Transverse colon (tissue), 4 donors: ENCODE measurements at regions not wholly inside any gene's neighbourhood (a gene's known extent, or its start where the extent isn't known, plus 50 kb on each side); places are given as distances from the start of the nearest gene placed in this dataset.

Source experiments
- POLR2A ChIP-seq: fragments of 450-650 bp; IDR thresholded peaks from one replicate; pipeline ENCODE4 v1.6.1; 2016; ENCODE audit warnings: antibody characterized with exemption, mild to moderate bottlenecking, moderate library complexity
- POLR2AphosphoS5 ChIP-seq, 3 donors: sonication (generic); formaldehyde crosslinking; IDR thresholded peaks; one replicate each; pipeline ENCODE4 v1.6.1; 2016; ENCODE audit warnings: antibody characterized with exemption in 3 of 3
- TF ChIP-seq, protein P1 (sequence below), 5 experiments: fragments of 200-600 bp in 3 of 5; fragments of 450-650 bp in 2 of 5; sonication (generic) in 3 of 5; IDR thresholded peaks; 1 replicate in 2 of 5; 2 replicates in 3 of 5; pipeline ENCODE4 v1.5.1; 2016 to 2017; ENCODE audit warnings: antibody characterized with exemption in 5 of 5, inconsistent platforms in 3 of 5, mild to moderate bottlenecking in 2 of 5, moderate library complexity in 1 of 5

DNA sequence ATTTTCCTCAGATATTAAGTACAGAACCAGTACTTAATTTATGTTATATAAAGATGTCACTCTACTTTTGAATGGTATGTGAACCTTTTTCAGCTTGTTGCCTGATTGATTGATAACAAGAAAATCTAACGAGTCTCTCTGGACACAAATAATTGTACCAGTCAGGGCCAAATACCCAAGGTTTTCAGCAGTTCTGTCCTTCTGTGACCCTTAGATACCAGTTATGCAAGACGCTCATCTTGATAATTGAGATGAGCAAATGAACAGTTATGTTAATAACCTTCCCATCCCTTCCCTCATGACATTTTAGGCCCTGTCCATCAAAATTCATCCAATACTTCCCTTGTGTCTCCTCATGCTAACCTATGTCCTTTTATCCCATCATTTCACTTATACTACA is 185.9 kb upstream of the G2E3 start:
- TF ChIP-seq, protein P1, sequence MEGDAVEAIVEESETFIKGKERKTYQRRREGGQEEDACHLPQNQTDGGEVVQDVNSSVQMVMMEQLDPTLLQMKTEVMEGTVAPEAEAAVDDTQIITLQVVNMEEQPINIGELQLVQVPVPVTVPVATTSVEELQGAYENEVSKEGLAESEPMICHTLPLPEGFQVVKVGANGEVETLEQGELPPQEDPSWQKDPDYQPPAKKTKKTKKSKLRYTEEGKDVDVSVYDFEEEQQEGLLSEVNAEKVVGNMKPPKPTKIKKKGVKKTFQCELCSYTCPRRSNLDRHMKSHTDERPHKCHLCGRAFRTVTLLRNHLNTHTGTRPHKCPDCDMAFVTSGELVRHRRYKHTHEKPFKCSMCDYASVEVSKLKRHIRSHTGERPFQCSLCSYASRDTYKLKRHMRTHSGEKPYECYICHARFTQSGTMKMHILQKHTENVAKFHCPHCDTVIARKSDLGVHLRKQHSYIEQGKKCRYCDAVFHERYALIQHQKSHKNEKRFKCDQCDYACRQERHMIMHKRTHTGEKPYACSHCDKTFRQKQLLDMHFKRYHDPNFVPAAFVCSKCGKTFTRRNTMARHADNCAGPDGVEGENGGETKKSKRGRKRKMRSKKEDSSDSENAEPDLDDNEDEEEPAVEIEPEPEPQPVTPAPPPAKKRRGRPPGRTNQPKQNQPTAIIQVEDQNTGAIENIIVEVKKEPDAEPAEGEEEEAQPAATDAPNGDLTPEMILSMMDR (IDR thresholded peaks at IDR 0.05), result no peak
- TF ChIP-seq POLR2A (no peak), POLR2AphosphoS5 (IDR thresholded peaks at IDR 0.05) (no peak)
